SU-DHL-6 (cell line): ENCODE measurements at regions not wholly inside any gene's neighbourhood (a gene's known extent, or its start where the extent isn't known, plus 50 kb on each side); places are given as distances from the start of the nearest gene placed in this dataset.
"Not testable (repeated sequence)": the region's sequence is repeated elsewhere in the genome, so short reads cannot be mapped to it uniquely, and the experiment has no call there.

ENCODE experiments used
- CTCF ChIP-seq: fragments of 200-600 bp; sonication (generic); IDR thresholded peaks from one replicate; pipeline ENCODE4 v1.5.1; 2017; ENCODE audit warnings: antibody characterized with exemption, mild to moderate bottlenecking, low read length, moderate library complexity; ENCODE audit not compliant: insufficient read depth, poor library complexity, severe bottlenecking
- EZH2phosphoT487 ChIP-seq: fragments of 200-600 bp; sonication (generic), shearing (Covaris generic); conservative IDR thresholded peaks from 2 replicates; pipeline ENCODE4 v1.6.1; 2018; ENCODE audit warnings: mild to moderate bottlenecking, antibody characterized with exemption, low read length, moderate library complexity, mixed read lengths

GRCh38 chr6:60893374-60893773 lies 1392.7 kb downstream of the KHDRBS2 start:
- TF ChIP-seq CTCF, EZH2phosphoT487: not testable (repeated sequence)
